ENCODE measurements at regions not wholly inside any gene's neighbourhood (a gene's known extent, or its start where the extent isn't known, plus 50 kb on each side); places are given as distances from the start of the nearest gene placed in this dataset.

DNA sequence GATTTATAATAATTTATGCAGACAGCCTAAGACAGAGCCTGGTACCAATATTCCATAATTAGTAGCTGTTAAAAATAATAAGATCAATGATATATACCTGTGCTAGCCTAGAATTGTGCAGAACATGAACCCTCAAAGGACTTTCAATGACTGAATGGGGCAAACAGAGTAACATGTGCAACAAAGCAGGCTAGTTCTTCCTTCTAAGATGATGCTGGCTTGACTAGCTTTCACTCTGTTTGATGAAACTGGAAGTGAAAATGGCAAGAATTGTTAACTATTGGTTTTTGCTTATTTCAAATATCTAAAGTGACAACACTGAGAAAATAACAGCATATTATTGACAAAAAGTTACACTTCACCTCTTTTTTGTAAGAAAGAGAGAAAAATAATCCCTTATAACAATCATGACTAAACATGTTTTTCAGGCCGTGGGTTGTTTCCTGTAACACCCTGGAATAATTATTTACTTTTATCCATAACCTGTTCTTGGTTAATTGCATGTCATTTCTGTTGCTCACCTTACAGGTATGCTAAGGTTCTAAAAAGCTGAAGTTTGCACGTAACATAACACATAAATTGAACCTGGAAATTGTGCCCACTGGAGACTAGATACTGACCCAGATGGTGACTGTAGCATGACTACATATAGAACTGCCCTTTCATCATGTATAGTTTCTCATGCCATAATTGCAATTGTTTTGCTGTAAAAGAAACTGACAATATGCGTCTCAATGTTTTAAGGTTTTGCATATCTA lies 108.7 kb downstream of the C18orf54 start:
- Histone ChIP-seq H3K9me1 (ENCODE audit: control insufficient read depth, insufficient read depth, low read length) (no peaks in the 10 kb centered on the region), H3K27ac (ENCODE audit: extremely low read depth, low read depth, low read length) (no peak overlapping the region), H3K79me2 (ENCODE audit: control insufficient read depth, insufficient read depth, low read length) (no peaks in the 10 kb centered on the region), H3K27me3 (ENCODE audit: control insufficient read depth in 2 of 2, insufficient read depth in 2 of 2, low read length in 2 of 2) (no peaks in the 10 kb centered on the region), H3K4me2 (ENCODE audit: insufficient read depth, low read length) (no peak overlapping the region), H3K9me3 (replicated peaks; ENCODE audit: control insufficient read depth, insufficient read depth, low read depth, low read length) (no peaks in the 10 kb centered on the region), H2AFZ (ENCODE audit: low read depth, low read length) (no peak overlapping the region), H3K36me3 (ENCODE audit: control insufficient read depth, insufficient read depth, low read length) (no peaks in the 10 kb centered on the region), H3K4me3 (no peak overlapping the region), H3K4me1 (replicated peaks in 1 of 2; ENCODE audit: control insufficient read depth in 2 of 2, insufficient read depth in 2 of 2, low read length in 2 of 2) (no peaks in the 10 kb centered on the region), H4K20me1 (replicated peaks; ENCODE audit: control insufficient read depth, insufficient read depth, low read length) (no peaks in the 10 kb centered on the region), H3K9ac (ENCODE audit: insufficient read depth in 1 of 2, low read depth in 2 of 2, low read length in 2 of 2) (no peak overlapping the region)
- no TSS peak for BruUV-seq (replicated peaks)
- TF ChIP-seq, protein P1, sequence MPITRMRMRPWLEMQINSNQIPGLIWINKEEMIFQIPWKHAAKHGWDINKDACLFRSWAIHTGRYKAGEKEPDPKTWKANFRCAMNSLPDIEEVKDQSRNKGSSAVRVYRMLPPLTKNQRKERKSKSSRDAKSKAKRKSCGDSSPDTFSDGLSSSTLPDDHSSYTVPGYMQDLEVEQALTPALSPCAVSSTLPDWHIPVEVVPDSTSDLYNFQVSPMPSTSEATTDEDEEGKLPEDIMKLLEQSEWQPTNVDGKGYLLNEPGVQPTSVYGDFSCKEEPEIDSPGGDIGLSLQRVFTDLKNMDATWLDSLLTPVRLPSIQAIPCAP (CRISPR knock-in tag; IDR thresholded peaks at IDR 0.05; ENCODE audit: borderline replicate concordance): no peak
- TF ChIP-seq SAFB (IDR thresholded peaks at IDR 0.05; ENCODE audit: borderline replicate concordance, low read depth, low read length): no peak
- no peak for TF ChIP-seq STAT5B (CRISPR knock-in tag; IDR thresholded peaks at IDR 0.05)
- TF ChIP-seq CEBPG (CRISPR knock-in tag; IDR thresholded peaks at IDR 0.05): no peak
- no peak for TF ChIP-seq CEBPG (tag; conservative IDR thresholded peaks at IDR 0.05 in 1 of 2, IDR thresholded peaks at IDR 0.05 in 1 of 2)
- TF ChIP-seq ZNF551 (CRISPR knock-in tag; IDR thresholded peaks at IDR 0.05): no peak
- no peak for TF ChIP-seq FOXA3 (CRISPR knock-in tag; conservative IDR thresholded peaks at IDR 0.05 in 1 of 2, IDR thresholded peaks at IDR 0.05 in 1 of 2)
- ChIA-PET POLR2A (no interaction called here), CTCF (ENCODE audit: low intra/inter-chr PET ratio) (no interaction called here)
- DNase-seq (ENCODE audit: extremely low read depth in 1 of 4, low spot score in 3 of 4): no peak
- ATAC-seq: no peak
- FAIRE-seq: no peak
- intact Hi-C loops (cut with micrococcal nuclease) (no loop called here), in situ Hi-C loops (cut with MboI) (no loop called here)
- WGBS (ENCODE audit: insufficient coverage, low coverage, missing lambda C conversion rate): 0% methylated on average over 3 of the region's 3 CpGs
